BE2C (cell line): ENCODE measurements at regions not wholly inside any gene's neighbourhood (a gene's known extent, or its start where the extent isn't known, plus 50 kb on each side); places are given as distances from the start of the nearest gene placed in this dataset.
"Not testable (repeated sequence)": the region's sequence is repeated elsewhere in the genome, so short reads cannot be mapped to it uniquely, and the experiment has no call there.

ENCODE experiments used
- DNase-seq: peaks from one replicate; pipeline ENCODE4 v3.0.0-alpha.2; 2020
- H3K27me3 ChIP-seq: fragments of 250-450 bp; sonication (Bioruptor Pico); 2 replicates; pipeline ENCODE4 v1.5.1; 2020; ENCODE audit warnings: mild to moderate bottlenecking
- H3K36me3 ChIP-seq: fragments of 250-450 bp; sonication (Bioruptor Pico); 2 replicates; pipeline ENCODE4 v1.5.1; 2020; ENCODE audit warnings: mild to moderate bottlenecking
- H3K4me1 ChIP-seq: fragments of 250-450 bp; sonication (Bioruptor Pico); 2 replicates; pipeline ENCODE4 v1.5.1; 2020
- H3K4me3 ChIP-seq: 2 replicates; pipeline ENCODE4 v1.5.1; 2011; ENCODE audit warnings: low read depth, low read length
- H3K9me3 ChIP-seq: fragments of 250-450 bp; sonication (Bioruptor Pico); 2 replicates; pipeline ENCODE4 v1.5.1; 2020
- CTCF ChIP-seq: IDR thresholded peaks from 2 replicates; pipeline ENCODE4 v1.5.1; 2012; ENCODE audit warnings: mild to moderate bottlenecking, low read depth, low read length

DNA sequence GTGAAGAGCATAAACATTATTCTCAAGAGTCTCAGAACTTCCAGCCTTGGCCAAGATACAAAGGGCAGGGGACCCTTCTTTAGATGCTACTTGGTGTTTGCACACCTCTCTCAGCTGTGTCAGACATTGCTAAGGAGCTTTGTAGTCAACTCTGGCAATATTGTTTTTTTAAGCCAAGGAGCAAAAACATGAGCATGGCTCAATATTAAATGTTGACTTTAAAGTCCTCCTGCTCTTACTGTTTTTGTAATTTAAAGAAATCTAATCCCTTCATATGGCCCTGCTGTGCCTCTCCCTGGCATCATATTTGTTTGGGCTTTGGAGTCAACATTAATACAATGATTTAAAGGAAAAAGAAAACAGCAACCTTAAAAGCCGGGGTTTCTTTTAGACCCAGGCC is 67.9 kb upstream of the TMEM170B start:
- no peaks in the 10 kb centered on the region for H3K36me3 ChIP-seq
- no peak overlapping the region for H3K4me3 ChIP-seq
- DNase-seq, result no peak
- H3K4me1 ChIP-seq, result no peaks in the 10 kb centered on the region
- H3K9me3 ChIP-seq, result no peaks in the 10 kb centered on the region; the same call in 1 of the 2 replicates
- TF ChIP-seq CTCF, result no peak
- H3K27me3 ChIP-seq, result no peaks in the 10 kb centered on the region

- not testable (repeated sequence) for DNase-seq, H3K9me3 ChIP-seq, H3K4me3 ChIP-seq, H3K27me3 ChIP-seq, H3K4me1 ChIP-seq, H3K36me3 ChIP-seq
Observed at GRCh38 chr6:11468271-11468670, 69.3 kb upstream of the TMEM170B start.

- H3K4me3 ChIP-seq, result no peak overlapping the region
- no peaks in the 10 kb centered on the region; the same call in 1 of the 2 replicates for H3K9me3 ChIP-seq
- H3K36me3 ChIP-seq, result no peaks in the 10 kb centered on the region
- TF ChIP-seq CTCF, result no peak
- H3K27me3 ChIP-seq, result no peaks in the 10 kb centered on the region
- no peak for DNase-seq
- H3K4me1 ChIP-seq, result no peaks in the 10 kb centered on the region
Observed at GRCh38 chr6:11467364-11467763, 70.2 kb upstream of the TMEM170B start.

DNA sequence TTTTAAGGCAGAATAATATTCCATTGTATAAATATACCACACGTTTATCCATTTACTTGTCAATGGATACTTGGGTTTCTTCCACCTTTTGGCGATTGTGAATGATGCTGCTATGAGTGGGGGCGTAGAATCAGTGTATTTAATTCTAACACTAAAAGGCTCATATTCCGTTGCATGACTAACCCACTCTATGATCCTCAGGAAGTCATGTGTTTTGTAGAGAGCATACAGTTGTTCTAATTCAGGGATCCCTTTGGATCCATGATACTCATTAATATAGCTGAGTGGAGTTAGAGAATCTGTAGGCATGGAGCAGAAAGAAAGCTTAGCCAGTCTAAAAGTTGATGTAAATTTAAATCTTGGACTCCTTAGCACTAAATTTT is 74.2 kb upstream of the TMEM170B start:
- no peak for TF ChIP-seq CTCF
- DNase-seq, result no peak
- Histone ChIP-seq H3K4me3 (no peak overlapping the region), H3K4me1 (no peaks in the 10 kb centered on the region), H3K27me3 (no peaks in the 10 kb centered on the region), H3K36me3 (no peaks in the 10 kb centered on the region), H3K9me3 (no peaks in the 10 kb centered on the region)

- no peaks in the 10 kb centered on the region for H3K27me3 ChIP-seq
- TF ChIP-seq CTCF, result no peak
- H3K9me3 ChIP-seq, result no peaks in the 10 kb centered on the region
- no peak for DNase-seq
- H3K36me3 ChIP-seq, result no peaks in the 10 kb centered on the region
- no peaks in the 10 kb centered on the region for H3K4me1 ChIP-seq
- H3K4me3 ChIP-seq, result no peak overlapping the region
Observed at GRCh38 chr6:11462742-11463397, 74.7 kb upstream of the TMEM170B start.

DNA sequence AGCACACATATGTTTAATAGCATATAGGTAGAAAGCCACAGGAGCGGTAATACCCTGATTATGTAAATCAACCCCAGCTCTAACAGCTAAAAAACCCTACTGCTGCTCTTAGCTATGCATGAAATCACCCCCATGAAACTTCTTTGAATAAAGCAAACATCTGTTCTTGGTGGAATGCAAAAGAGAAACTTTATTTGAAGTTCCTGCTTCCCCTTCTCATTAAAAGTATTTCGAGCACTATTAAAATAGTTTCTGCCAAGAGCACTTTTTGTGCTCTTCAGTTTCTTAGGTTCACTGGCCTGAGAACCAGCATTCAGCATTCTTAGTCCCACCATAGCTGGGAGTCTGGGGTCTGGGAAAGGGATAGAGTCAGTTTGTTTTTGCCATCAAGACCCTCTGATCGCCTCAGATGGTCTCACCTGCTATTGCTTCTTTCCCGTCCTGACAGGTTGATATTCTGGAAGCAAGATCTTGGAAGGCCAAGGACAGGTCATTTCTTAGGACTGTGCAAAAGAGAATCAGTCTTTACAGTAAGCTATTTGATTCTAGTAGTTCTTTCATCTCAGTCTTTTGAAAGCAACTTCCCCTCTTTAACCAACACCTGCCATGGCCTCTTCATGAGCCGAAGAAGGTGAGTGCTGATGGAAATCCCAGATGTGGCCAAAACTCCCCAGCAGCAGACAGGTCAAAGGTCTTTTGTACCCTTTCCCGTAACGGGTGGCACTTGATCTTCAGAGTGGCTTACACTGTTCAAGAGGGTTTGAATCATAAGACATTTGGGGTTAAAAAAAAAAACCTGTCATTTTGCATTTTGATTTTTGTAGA is 76.5 kb upstream of the TMEM170B start:
- Histone ChIP-seq H3K4me1 (no peaks in the 10 kb centered on the region), H3K36me3 (no peaks in the 10 kb centered on the region), H3K4me3 (no peak overlapping the region), H3K27me3 (no peaks in the 10 kb centered on the region), H3K9me3 (no peaks in the 10 kb centered on the region; the same call in 1 of the 2 replicates)
- DNase-seq, result no peak
- no peak for TF ChIP-seq CTCF
